Spinal cord (tissue), 9 donors: ENCODE measurements at regions not wholly inside any gene's neighbourhood (a gene's known extent, or its start where the extent isn't known, plus 50 kb on each side); places are given as distances from the start of the nearest gene placed in this dataset.
A peak's percentile ranks its signal among the peaks of the same experiment; 100 is the strongest.
"Not testable (repeated sequence)": the region's sequence is repeated elsewhere in the genome, so short reads cannot be mapped to it uniquely, and the experiment has no call there.

ENCODE experiments used
- DNase-seq, 6 donors: peaks; one replicate each; pipeline versions ENCODE4 v3.0.0 to v3.0.0-alpha.2; 2013 to 2015; ENCODE audit warnings: low spot score in 6 of 6, low read depth in 4 of 6
- H3K27ac ChIP-seq: one replicate; pipeline ENCODE4 v1.5.1; 2013; ENCODE audit warnings: low read depth, low read length, control low read depth
- H3K27me3 ChIP-seq: one replicate; pipeline ENCODE4 v1.6.1; 2013; ENCODE audit warnings: low read length; ENCODE audit not compliant: control insufficient read depth, insufficient read depth
- H3K36me3 ChIP-seq: one replicate; pipeline ENCODE4 v1.6.1; 2013; ENCODE audit warnings: low read length; ENCODE audit not compliant: control insufficient read depth, insufficient read depth
- H3K4me1 ChIP-seq: one replicate; pipeline ENCODE4 v1.6.1; 2013; ENCODE audit warnings: low read length; ENCODE audit not compliant: control insufficient read depth, insufficient read depth
- H3K4me3 ChIP-seq: one replicate; pipeline ENCODE4 v1.5.1; 2013; ENCODE audit warnings: low read depth, low read length, control low read depth
- H3K9me3 ChIP-seq: one replicate; pipeline ENCODE4 v1.6.1; 2013; ENCODE audit warnings: low read length; ENCODE audit not compliant: control insufficient read depth, insufficient read depth
- WGBS: methylation state at CpG from one replicate; pipeline ENCODE4 v1.1.5; 2013; ENCODE audit warnings: missing lambda C conversion rate; ENCODE audit not compliant: insufficient coverage; 5-methylcytosine and 5-hydroxymethylcytosine counted together
- donor health status: healthy.

DNA sequence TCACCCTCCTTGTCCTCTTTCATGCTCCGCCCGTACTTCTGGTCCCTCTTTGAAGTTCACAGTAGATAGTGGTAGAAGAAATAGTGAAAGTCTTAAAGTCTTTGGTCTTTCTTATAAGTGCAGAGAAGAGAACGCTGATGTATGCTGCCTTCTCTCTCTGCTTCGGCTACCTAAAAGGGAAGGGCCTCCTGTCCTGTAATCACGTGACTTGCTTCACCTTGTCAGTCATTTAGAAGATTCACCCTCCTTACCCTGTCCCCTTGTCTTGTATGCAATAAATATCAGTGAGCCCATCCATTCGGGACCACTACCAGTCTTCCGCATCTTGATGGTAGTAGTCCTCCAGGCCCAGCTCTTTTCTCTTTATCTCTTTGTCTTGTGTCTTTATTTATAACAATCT is 144.6 kb downstream of the ARL4C start:
- H3K4me3 ChIP-seq: no peak overlapping the region
- DNase-seq: no peak
- H3K4me1 ChIP-seq: peaks cover 7% of the 10 kb centered on the region
- H3K27me3 ChIP-seq: peaks cover 2% of the 10 kb centered on the region
- 90% methylated on average over 2 of the region's 7 CpGs for WGBS
- H3K27ac ChIP-seq: no peak overlapping the region
- peaks cover 2% of the 10 kb centered on the region for H3K9me3 ChIP-seq
- no peaks in the 10 kb centered on the region for H3K36me3 ChIP-seq

DNA sequence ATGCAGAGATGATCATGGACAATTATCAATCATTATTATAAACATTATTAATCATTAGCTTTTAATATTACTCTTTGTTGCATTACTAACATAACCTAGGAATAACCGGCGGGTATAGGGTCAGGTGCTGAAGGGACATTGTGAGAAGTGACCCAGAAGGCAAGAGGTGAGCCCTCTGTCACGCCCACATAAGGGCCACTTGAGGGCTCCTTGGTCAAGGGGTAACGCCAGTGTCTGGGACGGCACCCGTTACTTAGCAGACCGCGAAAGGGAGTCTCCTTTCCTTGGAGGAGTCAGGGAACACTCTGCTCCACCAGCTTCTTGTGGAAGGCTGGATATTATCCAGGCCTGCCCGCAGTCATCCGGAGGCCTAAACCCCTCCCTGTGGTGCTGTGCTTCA is 145.0 kb downstream of the ARL4C start:
- 100% methylated on average over 2 of the region's 10 CpGs for WGBS
- H3K4me3 ChIP-seq, H3K36me3 ChIP-seq, DNase-seq, H3K27me3 ChIP-seq, H3K4me1 ChIP-seq, H3K9me3 ChIP-seq, H3K27ac ChIP-seq: not testable (repeated sequence)

GRCh38 chr2:234348081-234348480 is 148.8 kb downstream of the ARL4C start:
- WGBS: 91% methylated on average over 9 of the region's 9 CpGs
- H3K9me3 ChIP-seq: no peaks in the 10 kb centered on the region
- H3K4me3 ChIP-seq: no peak overlapping the region
- no peak for DNase-seq
- H3K27ac ChIP-seq: no peak overlapping the region
- H3K27me3 ChIP-seq: no peaks in the 10 kb centered on the region
- no peaks in the 10 kb centered on the region for H3K36me3 ChIP-seq
- H3K4me1 ChIP-seq: no peaks in the 10 kb centered on the region

- no peaks in the 10 kb centered on the region for H3K9me3 ChIP-seq
- no peaks in the 10 kb centered on the region for H3K4me1 ChIP-seq
- H3K27ac ChIP-seq: no peak overlapping the region
- no peaks in the 10 kb centered on the region for H3K27me3 ChIP-seq
- DNase-seq: no peak
- WGBS: 53% methylated on average over 4 of the region's 5 CpGs
- no peak overlapping the region for H3K4me3 ChIP-seq
- no peaks in the 10 kb centered on the region for H3K36me3 ChIP-seq
These were observed 151.0 kb downstream of the ARL4C start for GRCh38 chr2:234345921-234346320.

DNA sequence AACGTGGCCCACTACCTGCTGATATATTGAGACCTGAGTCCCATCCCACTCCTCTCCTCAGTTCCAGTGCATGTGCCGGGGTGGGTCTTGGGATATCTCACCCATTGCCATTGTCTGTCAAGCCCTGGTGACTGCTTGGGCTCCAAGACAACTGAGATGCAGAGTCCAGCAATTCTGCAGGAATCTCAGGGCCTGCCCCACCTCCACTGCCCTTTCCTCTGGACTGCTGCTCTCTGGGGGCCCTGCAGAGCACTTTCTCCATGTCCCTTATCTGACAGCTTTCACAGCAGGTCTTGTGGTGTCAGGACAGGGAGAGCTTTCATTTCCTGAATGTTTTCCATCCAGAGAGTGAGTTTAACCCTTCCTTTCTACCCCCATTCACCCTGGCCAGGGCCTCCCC is 152.9 kb downstream of the ARL4C start:
- H3K4me3 ChIP-seq: no peak overlapping the region
- H3K27me3 ChIP-seq: no peaks in the 10 kb centered on the region
- 73% methylated on average over 2 of the region's 2 CpGs for WGBS
- no peaks in the 10 kb centered on the region for H3K36me3 ChIP-seq
- no peak overlapping the region for H3K27ac ChIP-seq
- H3K9me3 ChIP-seq: no peaks in the 10 kb centered on the region
- H3K4me1 ChIP-seq: no peaks in the 10 kb centered on the region
- DNase-seq: no peak

GRCh38 chr2:234343372-234343771 is 153.5 kb downstream of the ARL4C start:
- Histone ChIP-seq H3K4me1 (no peaks in the 10 kb centered on the region), H3K27ac (no peak overlapping the region), H3K9me3 (no peaks in the 10 kb centered on the region), H3K4me3 (no peak overlapping the region), H3K27me3 (no peaks in the 10 kb centered on the region), H3K36me3 (no peaks in the 10 kb centered on the region)
- no peak for DNase-seq
- no CpG with 5 or more reads among the region's 1 CpG for WGBS

DNA sequence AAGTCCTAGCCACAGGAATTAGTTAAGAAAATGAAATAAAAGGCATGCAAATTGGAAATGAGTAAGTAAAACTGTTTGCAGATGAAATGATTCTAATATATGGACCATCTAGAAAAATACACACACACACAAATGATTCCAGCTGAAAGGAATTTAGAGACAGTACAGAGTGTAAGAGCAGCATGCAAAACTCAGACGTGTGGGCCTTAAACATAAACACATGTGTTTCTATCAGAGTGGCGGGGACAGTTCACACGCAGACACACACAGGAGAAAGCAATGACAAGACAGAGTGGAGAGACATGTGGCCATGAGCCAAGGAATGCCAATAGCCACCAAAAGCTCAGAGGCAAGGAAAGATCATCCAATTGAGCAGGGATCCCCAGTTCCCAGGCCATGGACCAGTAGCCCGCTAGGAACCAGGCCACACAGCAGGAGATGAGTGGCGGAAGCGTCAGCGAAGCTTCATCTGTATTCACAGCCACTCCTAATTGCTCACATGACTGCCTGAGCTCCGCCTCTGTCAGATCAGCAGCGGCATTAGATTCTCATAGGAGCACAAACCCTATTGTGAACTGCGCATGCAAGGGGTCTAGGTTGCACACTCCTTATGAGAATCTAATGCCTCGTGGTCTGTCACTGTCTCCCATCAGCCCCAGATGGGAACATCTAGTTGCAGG is 155.4 kb downstream of the ARL4C start:
- DNase-seq: peak in 2 of 6 donors; percentile 16 to 41
- Histone ChIP-seq H3K27ac (no peak overlapping the region), H3K36me3 (no peaks in the 10 kb centered on the region), H3K27me3 (no peaks in the 10 kb centered on the region), H3K4me3 (no peak overlapping the region), H3K9me3 (no peaks in the 10 kb centered on the region), H3K4me1 (no peaks in the 10 kb centered on the region)
- WGBS: 80% methylated on average over 7 of the region's 11 CpGs

- peaks cover 8% of the 10 kb centered on the region for H3K4me1 ChIP-seq
- H3K27me3 ChIP-seq: no peaks in the 10 kb centered on the region
These were observed 157.4 kb downstream of the ARL4C start for GRCh38 chr2:234339501-234339900.

DNA sequence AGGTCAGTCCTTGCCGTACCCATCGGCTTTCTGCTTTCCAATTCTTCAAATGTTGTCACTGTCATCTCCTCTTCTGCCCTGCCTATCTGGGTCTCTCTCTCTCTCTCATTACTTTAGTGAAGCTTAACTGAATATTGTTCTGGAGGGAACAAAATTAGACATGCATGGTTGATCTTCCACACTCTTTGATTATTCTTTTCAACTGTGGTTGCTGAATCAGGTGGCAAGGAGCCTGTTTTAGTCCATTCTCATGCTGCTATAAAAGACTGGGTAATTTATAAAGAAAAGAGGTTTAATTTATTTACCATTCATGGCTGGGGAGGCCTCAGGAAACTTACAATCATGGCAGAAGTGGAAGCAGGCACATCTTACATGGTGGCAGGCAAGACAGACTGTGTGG is 157.9 kb downstream of the ARL4C start:
- H3K9me3 ChIP-seq: no peaks in the 10 kb centered on the region
- H3K27ac ChIP-seq: no peak overlapping the region
- no CpG with 5 or more reads among the region's 2 CpGs for WGBS
- H3K4me1 ChIP-seq: peaks cover 8% of the 10 kb centered on the region
- DNase-seq: no peak
- H3K36me3 ChIP-seq: no peaks in the 10 kb centered on the region
- H3K4me3 ChIP-seq: no peak overlapping the region
- no peaks in the 10 kb centered on the region for H3K27me3 ChIP-seq

More at GRCh38 chr2:234339501-234339900, 157.4 kb downstream of the ARL4C start:
- no peak overlapping the region for H3K4me3 ChIP-seq
- no peaks in the 10 kb centered on the region for H3K9me3 ChIP-seq
- WGBS: 98% methylated on average over 5 of the region's 5 CpGs
- H3K36me3 ChIP-seq: no peaks in the 10 kb centered on the region
- no peak for DNase-seq
- no peak overlapping the region for H3K27ac ChIP-seq

DNA sequence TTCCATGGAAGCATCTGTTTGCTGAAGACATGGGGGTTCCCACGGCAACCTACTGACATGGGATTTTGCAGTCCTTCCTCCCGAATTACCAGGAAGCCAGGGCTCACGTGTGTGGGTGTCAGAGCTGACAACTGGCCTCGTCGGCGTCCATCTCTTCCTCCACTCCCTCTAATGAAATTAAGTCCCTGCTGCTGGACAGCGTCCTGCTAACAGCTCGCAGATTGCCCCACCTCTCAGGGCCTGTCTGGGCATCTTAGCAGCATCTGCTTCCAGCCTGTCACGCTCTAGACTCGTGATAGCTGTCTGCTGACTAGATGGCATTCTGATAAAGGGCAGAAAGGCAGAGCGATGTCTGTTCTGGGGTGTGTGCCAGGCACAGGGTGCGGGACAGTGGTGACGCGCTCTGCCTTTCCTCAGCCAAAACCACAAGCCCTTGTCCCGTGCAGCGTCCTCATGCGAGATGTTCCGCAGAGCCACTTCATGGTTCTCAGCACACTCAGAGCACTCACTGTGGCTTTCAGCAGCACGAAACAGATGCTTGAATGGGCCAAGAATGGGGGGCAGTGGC is 161.1 kb downstream of the ARL4C start:
- H3K27me3 ChIP-seq: no peaks in the 10 kb centered on the region
- H3K4me3 ChIP-seq: no peak overlapping the region
- WGBS: 19% methylated on average over 19 of the region's 19 CpGs
- no peaks in the 10 kb centered on the region for H3K9me3 ChIP-seq
- H3K4me1 ChIP-seq: peaks cover 8% of the 10 kb centered on the region
- no peaks in the 10 kb centered on the region for H3K36me3 ChIP-seq
- no peak overlapping the region for H3K27ac ChIP-seq
- peak in 5 of 6 donors; percentile 26 to 74 (median 43) for DNase-seq
